ENCODE measurements at regions not wholly inside any gene's neighbourhood (a gene's known extent, or its start where the extent isn't known, plus 50 kb on each side); places are given as distances from the start of the nearest gene placed in this dataset.

DNA sequence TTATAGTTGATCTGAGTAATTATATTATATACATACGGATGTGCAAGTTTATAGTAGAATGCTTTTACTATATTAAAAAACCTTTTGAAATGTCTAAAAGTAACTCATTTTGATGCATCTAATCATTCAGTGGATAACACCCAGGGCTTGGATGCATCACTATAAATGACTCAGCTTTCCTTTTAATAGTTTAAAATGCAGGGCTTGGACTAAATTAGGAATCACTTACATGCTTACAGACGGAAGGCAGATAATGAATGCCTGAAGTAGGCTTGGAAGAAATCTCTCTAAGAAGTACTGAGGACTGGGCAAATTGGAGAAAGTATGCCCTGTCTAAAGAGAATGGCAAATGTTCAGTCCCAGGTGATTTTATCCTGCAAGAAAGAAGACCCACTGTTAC, 362.5 kb upstream of the CCNH start:
- ATAC-seq = no peak
- DNase-seq = no peak
- intact Hi-C loops (cut with micrococcal nuclease) = no loop called here

DNA sequence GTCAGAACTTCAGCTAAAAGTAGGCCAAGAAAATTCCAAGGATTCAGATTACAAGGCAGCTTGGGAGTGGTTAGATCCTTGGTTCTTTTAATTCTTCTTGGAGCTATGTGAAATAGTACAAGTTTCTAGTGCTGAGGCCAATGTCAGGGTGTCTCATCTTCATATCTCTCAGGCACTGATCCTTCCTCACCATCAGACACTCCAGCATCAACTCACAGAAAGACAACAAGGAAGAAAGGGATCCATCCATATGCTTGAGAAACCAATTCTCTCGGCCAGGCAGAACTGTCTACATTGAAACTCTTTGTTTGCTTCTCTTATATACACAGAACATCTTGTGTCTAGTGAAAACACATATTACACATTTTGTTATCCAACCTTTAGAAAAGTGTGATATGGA, 362.1 kb upstream of the CCNH start:
- no peak for DNase-seq
- intact Hi-C loops (cut with micrococcal nuclease) = no loop called here
- ATAC-seq = no peak

DNA sequence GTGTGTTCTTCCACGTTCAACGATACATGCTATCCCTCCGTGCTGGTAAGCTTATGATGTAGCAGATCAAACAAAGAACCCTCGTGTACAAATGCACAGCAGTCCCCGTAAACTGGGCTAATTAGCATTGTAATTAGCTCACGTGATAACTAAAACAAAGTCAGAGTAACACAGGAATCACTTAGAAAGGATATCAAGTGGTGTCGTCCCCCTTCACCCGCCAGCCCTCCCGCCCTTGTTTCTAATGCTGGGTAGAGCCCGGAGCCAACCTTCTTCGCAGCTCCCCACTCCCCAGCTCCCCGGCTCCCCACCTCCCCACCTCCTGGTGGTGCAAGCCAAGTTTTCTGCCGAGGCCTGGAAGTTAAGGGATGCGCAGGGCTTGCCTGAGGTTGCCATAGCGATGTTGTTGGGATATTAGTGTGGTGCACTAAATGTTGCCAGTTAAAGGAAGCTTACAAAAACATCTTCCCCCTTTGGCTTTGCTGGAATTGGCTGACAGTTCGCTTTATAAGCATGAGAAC, 357.9 kb upstream of the CCNH start:
- intact Hi-C loops (cut with micrococcal nuclease) = no loop called here
- ATAC-seq (no peak), DNase-seq (no peak)

DNA sequence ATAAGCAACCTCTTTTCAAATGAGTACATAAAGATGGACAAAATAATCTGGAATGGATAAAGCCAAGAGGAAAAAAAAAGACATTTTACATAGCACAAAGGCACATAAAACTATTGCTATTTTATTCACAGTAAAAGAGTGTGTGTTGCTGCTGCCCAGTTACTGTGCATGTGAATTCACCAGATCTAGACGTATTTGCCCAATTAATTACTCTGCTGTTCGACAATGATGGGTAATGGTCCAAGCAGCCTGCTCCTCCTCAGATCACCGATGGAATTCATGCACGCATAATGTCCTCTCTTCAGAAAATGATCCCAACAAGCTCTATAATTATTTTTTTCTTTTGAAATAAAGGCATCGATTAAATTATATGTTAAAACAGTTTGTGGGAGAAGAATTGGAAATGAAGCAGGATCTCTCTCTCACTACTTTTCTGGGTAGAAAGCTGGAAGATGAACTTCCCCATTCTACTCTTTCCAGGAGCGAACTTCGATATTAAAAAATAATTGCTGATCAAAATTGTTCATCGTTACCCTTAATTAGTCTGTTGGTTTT, 357.4 kb upstream of the CCNH start:
- no peak for DNase-seq
- intact Hi-C loops (cut with micrococcal nuclease) = no loop called here
- no peak for ATAC-seq

DNA sequence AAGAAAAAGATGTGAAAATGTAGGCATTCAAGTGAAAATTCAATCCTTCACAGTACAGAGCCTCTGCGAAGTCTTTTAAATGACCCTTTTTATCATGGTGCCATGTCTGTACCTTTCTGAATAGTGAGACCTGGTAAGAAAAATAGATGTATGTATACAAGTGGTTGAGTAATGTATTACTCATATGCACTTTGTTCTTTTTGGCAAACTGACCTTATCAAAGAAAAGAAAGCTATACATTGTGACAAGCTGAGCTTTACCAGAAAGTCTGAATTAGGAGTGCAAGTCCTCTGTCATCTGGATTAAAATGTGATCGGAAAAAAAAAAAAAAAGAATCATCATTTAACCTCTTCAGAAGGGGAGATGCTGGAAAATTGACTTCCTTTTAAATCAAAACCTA, 356.4 kb upstream of the CCNH start:
- intact Hi-C loops (cut with micrococcal nuclease) = no loop called here

DNA sequence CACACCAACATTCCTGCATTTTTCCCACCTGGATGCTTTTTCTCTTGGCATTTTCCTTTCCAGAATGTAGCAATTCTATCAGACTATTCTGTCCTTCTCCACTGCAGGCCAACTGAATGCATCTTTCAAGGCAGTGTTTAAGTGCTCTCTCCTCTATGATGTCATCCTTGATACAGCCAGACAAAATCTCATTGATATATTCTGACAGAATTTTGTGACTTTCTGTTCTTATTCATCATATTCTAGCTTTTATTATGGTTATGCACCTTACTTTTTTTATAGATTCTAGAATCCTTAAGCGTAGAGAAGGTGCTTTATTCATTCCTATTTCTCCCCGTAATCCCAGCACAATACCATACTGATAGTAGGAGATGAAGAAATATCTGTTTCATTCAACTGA, 355.5 kb upstream of the CCNH start:
- intact Hi-C loops (cut with micrococcal nuclease) = no loop called here
- no peak for DNase-seq
- no peak for ATAC-seq

More for the DNA sequence above, 356.4 kb upstream of the CCNH start:
- ATAC-seq (no peak), DNase-seq (no peak)

DNA sequence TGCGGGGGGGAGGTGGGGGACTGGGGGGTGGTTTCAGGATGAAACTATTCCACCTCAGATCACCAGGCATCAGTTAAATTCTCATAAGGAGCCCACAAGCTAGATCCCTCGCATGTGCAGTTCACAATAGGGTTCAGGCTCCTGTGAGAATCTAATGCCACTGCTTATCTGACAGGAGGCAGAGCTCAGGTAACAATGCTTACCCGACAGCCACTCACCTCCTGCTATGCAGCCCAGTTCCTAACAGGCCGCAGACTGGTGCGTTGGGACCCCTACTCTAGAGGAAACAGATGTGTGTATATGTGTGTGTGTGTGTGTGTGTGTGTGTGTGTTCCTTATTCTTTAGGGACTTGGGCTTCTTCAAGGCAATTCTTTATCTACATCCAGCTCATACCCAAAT, 352.3 kb upstream of the CCNH start:
- intact Hi-C loops (cut with micrococcal nuclease) = no loop called here
- ATAC-seq (no peak), DNase-seq (no peak)

DNA sequence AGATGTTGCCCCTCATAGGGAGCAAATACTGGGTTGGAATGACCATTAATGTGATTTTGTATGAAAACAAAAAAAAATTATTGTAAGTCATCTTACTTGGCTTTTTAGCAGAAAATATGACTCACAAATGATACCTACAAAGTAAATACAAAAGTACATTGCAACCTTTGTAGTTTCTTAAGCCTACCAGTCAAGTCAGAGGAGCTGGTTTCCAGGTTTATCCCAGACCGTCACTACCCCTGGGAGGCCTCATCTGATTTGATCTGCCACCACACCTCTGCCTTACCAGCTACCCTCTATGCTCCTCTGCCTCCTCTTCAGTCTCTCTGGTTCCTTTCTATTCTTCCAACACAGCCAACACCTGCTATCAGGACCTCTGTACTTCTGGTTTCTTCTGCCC, 349.9 kb upstream of the CCNH start:
- DNase-seq (no peak), ATAC-seq (no peak)
- intact Hi-C loops (cut with micrococcal nuclease) = no loop called here

DNA sequence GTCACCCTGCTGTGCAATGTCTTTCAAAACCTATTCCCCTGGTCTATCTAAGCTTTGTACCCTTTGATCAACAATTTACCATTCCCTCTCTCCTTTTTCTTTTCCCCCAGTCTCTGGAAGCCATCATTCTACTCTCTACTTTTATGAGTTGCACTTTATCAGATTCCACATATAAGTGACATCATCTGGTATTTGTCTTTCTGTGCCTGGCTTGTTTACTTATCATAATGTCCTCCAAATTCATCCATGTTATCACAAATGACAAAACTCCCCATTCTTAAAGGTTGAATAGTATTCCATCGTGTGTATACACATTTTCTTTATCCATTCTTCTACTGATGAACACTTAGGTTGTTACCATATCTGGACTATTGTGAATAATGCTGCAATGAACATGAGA, 344.2 kb upstream of the CCNH start:
- ATAC-seq = no peak
- no peak for DNase-seq
- intact Hi-C loops (cut with micrococcal nuclease) = no loop called here

DNA sequence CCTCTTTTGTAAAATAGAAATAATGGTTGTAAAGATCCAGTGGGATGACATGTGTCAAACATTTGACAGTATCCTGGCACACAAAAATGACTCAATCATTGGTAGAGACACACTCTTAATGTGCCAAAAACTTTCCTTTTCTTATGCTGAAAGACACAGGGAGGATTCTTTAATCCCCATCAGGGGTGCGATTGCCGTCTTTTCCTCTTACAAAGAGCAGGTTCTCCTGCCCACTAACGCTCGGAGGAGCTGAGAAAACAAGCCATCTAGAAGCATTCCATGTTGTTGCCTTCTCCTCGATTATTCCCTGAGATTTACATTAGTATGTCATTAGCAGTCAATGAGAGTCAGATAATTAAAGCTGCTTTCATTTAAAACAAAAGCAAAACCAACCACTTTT, 342.6 kb upstream of the CCNH start:
- intact Hi-C loops (cut with micrococcal nuclease) = no loop called here
- DNase-seq (no peak), ATAC-seq (no peak)

DNA sequence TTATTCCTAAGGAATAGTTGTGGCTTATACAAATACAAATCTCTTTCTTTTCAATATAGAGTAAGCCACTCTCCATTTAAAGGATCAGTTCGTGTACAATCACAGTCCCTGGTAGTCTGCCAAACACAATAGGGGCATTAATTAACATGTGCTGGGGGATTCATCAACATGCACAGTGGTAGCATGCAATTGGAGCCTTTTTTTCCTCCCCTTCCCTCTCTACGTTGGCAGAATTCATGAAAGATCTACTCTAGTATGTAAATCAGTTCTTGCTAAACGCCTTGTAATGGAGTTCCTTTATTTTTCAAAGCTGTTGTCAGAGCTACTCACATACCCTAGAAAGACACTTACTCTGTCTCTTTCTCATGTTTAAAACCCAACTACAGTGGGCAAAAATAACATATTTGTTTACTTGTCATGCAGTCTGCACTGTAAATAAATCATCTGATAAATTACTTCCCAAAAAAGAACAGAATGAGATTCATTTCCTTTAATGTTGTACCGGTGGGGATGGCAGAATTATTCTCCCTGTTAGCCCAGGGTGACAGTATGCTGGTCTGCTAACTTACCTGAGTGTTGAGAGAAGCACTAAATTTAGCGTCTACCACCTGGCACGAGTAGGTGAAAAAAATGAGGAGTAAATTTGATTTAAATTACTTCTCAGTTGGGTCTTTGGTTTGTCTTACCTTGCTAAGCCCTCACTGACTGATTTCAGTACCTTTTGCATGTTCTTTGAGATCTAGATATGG, 341.5 kb upstream of the CCNH start:
- intact Hi-C loops (cut with micrococcal nuclease) = no loop called here
- DNase-seq = no peak
- no peak for ATAC-seq

DNA sequence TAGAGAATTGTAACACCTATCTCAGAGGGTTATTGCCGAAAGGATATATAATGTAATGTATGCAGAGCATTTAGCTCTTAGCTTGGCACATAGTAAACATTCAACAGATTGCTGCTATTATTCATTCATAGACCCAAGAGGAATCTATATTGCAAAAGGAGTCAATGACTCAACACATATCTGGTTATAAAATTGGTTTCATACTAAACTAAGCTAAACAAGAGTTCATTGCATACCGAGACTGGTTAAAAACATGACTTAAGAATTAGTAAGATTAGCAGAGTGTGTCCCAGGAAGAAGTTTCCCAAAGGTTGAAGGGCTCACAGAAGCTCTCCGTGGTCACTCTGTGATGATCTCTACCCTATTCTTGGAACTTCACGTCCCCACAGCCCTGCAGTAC, 339.6 kb upstream of the CCNH start:
- no peak for ATAC-seq
- intact Hi-C loops (cut with micrococcal nuclease) = no loop called here

DNA sequence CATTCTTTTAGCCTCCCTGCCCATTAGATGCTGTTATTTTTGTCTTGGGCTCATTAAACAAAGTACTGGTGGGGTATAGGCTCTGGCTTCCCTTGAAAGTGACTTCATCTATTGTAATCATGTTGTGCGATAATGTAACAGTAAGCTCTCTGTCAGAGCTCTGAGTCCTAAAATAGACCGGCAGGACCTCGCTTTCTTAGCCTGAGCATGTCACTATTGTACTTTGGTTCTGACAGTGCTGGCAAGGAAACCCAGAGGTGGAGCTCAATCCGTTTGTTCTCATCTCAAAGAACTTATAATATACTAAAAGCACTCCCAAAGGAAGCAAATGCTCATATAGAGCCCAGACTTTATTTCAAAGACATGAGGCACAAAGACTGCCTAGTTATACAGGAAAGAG, 339.1 kb upstream of the CCNH start:
- DNase-seq (no peak), ATAC-seq (no peak)
- intact Hi-C loops (cut with micrococcal nuclease) = no loop called here

More for the DNA sequence above, 339.6 kb upstream of the CCNH start:
- no peak for DNase-seq

DNA sequence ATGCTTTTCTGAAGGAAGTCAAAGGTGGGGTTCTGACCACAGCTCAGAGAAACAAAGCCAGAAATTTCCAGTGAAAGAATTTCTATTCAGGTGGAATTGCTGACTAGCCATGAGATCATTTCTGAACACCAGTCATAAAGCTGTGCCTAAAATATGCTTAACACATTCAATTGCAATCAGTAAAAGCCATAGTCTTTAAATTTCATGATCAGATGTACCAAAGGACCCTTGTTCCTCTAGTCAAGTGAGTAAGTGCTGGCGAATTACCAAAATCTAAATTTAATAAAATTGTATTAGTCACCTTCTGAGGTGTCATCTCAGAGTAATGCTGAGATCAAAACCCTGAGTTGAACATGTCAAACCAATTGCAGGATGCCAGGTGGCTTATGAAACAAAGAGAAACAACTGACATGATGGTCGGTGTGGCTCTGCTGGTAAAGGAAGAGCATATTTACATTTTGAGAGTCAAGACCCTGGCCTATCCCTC, 334.2 kb upstream of the CCNH start:
- no peak for ATAC-seq
- DNase-seq = no peak
- intact Hi-C loops (cut with micrococcal nuclease) = no loop called here

DNA sequence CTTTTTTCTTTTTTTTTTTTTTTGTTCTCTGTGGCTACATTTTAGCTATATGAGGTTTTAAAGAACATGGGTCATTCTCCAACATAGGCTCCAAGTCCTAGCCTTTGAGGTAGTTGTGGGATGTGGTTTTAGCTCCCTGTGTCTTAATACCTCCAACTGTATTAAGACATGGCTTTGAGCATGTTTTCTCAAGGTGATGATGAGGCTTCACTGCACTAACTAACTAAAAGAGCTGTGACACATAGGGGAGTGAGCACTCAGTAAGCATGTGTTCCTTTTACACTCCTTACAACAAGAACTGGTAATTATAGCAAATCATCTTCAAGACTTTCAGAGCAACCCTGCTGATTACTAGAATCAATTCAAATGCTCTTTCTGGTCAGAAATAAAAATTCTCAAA, 333.6 kb upstream of the CCNH start:
- ATAC-seq (no peak), DNase-seq (no peak)
- intact Hi-C loops (cut with micrococcal nuclease) = no loop called here

DNA sequence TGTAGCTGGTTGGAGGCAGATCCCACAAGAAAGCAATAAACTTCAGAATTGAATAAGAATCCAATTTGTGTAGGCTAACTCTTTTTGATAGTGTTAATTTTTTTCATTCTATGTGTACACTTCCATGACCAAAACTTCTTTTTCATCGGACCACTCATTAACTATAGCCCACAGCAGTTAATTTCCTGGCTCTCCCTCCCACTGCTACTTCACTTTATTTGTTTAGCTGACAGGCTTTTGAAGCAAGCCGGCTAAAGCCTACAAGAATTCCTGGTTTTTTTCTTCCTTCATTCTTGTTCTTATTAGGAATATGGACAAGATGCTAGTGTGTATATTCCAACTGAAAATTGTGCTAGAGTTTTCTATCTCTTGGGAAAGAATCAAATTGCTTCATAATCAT, 329.2 kb upstream of the CCNH start:
- intact Hi-C loops (cut with micrococcal nuclease) = no loop called here
- DNase-seq (no peak), ATAC-seq (no peak)

DNA sequence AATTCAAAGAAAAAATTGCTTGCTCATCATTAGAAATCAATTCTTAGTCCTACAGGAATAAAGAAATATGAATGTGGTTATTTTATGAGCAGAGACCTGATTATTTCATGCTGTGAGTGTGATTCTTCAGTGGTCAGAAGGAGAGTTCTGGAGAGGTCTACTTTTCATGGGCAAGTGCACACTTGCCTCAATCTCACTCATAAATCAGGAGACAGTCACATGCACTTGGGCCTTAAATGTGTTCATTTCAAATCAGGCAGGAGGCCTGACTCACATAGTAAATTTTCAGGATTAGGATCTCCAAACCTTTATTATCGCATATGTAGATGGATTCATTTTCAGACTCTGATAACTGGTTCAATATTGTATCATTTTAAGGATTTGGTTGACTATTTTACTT, 323.2 kb upstream of the CCNH start:
- intact Hi-C loops (cut with micrococcal nuclease) = no loop called here
- DNase-seq (no peak), ATAC-seq (no peak)

DNA sequence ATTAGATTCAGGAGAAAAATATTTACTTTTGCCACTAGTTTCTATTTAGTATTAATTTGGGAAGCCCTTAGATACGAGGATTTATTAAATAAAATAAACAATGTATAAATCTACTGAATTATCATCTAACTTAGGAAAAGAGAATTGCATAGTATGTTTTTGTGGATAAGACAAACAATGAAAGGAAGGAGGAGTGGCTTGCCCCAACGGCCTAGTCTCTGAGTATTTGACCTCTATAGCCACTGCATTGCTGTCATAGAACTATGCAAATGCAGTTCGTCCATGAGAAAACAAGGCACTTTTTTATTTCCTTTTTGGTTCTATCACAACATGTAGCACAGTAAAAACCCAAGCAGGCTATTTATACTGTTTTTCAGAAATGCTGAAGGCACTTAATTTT, 321.2 kb upstream of the CCNH start:
- no peak for ATAC-seq
- intact Hi-C loops (cut with micrococcal nuclease) = no loop called here
- no peak for DNase-seq

DNA sequence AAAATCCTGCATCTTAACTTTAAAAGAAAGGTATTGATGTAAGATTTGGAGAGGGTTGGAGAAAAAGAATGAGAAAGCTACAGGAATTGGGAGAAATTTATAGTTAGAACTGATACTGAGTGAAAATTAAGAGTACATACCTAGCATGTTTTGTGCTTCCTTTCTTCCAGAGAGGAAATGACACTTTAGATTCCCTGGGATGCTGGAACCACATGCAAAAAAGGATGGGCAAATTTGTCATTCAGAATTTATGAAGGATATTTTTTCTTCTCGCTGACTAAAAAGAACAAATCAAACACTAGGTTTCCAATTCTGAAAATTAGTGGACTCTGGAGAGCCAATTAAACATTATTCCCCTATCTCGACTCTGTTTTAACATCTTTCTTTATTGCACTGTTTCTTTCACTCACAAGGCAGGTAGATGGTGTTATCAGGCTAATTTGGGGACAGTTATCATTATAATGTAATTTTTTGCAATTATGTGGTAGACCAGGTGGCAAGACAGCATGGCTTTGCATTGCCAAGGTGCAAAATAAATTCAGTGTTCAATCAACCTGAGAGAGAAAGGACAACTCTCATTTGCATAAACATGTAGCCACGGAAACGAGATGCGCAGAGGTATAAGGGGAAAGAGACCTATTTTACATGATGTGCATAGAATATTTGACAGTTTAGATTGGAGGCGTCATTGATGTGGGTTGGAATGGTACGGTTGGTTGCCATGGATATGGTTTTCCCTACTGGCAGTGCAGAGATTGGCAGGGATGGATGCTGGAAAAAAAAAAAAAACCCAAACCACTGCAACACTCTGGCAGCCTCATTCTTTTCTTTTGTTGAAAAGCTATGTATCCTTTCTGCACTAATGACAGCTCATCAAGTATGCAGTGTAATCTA, 320.4 kb upstream of the CCNH start:
- intact Hi-C loops (cut with micrococcal nuclease) = no loop called here
- no peak for DNase-seq
- no peak for ATAC-seq

DNA sequence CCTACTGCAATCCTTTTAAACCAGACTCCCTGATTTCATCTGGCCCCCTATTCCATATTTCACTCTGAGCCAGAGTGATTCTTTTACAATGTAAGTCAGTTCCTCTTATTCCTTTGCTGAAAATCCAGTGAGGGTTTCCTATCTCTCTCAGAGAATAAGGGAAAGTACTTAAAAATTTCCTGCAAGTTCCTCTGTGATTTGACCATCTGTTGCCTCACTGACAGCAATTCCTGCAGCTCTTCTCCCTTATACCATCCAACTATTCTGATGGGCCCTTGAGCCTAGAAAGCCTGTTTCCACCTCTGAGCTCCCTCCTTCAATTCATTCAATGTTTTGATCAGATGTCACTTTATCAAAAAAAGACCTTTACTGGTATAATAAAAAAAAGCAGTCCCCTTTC, 317.1 kb upstream of the CCNH start:
- ATAC-seq = no peak
- intact Hi-C loops (cut with micrococcal nuclease) = no loop called here
- no peak for DNase-seq

All from left ventricle myocardium superior (tissue), 1 donor.